Body of pancreas (tissue), 4 donors: ENCODE measurements at regions not wholly inside any gene's neighbourhood (a gene's known extent, or its start where the extent isn't known, plus 50 kb on each side); places are given as distances from the start of the nearest gene placed in this dataset.

Experiments
- CTCF ChIP-seq, 7 experiments: fragments of 450-650 bp in 4 of 7; fragments of 200-600 bp in 3 of 7; sonication (generic) in 3 of 7; IDR thresholded peaks; one replicate each; pipeline ENCODE4 v1.5.1; 2016 to 2019; ENCODE audit warnings: antibody characterized with exemption in 7 of 7
- POLR2A ChIP-seq, 3 donors: fragments of 450-650 bp; IDR thresholded peaks; one replicate each; pipeline ENCODE4 v1.6.1; 2016; ENCODE audit warnings: antibody characterized with exemption in 3 of 3, mild to moderate bottlenecking in 2 of 3

- no peak for TF ChIP-seq CTCF (IDR thresholded peaks at IDR 0.05)
- TF ChIP-seq POLR2A (IDR thresholded peaks at IDR 0.05), result no peak
Measured at GRCh38 chr7:98056580-98056979, 50.1 kb upstream of the LMTK2 start.
